Breast epithelium (tissue), 3 donors: ENCODE measurements at regions not wholly inside any gene's neighbourhood (a gene's known extent, or its start where the extent isn't known, plus 50 kb on each side); places are given as distances from the start of the nearest gene placed in this dataset.

Experiments used
- POLR2A ChIP-seq: fragments of 450-650 bp; IDR thresholded peaks from one replicate; pipeline ENCODE4 v1.6.1; 2016; ENCODE audit warnings: antibody characterized with exemption, mild to moderate bottlenecking, moderate library complexity
- POLR2AphosphoS5 ChIP-seq, 3 donors: sonication (generic); formaldehyde crosslinking; IDR thresholded peaks; one replicate each; pipeline ENCODE4 v1.6.1; 2017; ENCODE audit warnings: antibody characterized with exemption in 3 of 3
- TF ChIP-seq, protein P1 (sequence below), 3 donors: fragments of 450-650 bp; IDR thresholded peaks; one replicate each; pipeline ENCODE4 v1.5.1; 2016 to 2017; ENCODE audit warnings: antibody characterized with exemption in 3 of 3, mild to moderate bottlenecking in 3 of 3, moderate library complexity in 3 of 3

DNA sequence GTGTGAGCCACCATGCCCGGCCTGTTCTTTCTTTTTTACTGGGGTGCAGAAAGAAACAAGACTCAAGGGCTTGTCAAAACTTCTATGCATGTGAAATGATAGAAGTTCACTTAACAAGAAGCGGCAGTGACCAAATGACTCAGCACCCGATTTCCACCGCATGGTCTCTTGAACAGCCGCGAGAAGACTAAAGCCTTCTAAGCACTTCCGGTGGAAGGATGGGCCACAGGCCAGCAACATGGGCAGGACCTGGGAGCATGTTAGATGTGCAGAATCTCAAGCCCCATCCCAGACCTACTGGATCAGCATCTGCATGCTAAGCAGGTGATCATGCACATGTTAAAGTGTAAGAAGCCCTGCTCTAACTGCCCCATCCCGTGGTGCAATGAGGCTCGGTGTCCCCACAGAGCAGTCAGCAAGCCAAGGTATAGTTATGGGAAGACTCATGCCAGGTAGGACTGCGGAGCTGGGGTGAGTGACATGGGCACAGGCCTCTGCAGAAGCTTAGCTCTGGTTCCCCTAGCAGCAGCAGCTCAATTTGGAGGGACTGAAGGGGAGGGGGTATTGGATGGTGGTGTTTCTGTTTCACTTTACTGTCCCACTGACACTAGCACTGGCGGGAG, 88.5 kb upstream of the HNF1B start:
- TF ChIP-seq, protein P1, sequence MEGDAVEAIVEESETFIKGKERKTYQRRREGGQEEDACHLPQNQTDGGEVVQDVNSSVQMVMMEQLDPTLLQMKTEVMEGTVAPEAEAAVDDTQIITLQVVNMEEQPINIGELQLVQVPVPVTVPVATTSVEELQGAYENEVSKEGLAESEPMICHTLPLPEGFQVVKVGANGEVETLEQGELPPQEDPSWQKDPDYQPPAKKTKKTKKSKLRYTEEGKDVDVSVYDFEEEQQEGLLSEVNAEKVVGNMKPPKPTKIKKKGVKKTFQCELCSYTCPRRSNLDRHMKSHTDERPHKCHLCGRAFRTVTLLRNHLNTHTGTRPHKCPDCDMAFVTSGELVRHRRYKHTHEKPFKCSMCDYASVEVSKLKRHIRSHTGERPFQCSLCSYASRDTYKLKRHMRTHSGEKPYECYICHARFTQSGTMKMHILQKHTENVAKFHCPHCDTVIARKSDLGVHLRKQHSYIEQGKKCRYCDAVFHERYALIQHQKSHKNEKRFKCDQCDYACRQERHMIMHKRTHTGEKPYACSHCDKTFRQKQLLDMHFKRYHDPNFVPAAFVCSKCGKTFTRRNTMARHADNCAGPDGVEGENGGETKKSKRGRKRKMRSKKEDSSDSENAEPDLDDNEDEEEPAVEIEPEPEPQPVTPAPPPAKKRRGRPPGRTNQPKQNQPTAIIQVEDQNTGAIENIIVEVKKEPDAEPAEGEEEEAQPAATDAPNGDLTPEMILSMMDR (IDR thresholded peaks at IDR 0.05): no peak
- TF ChIP-seq POLR2A (no peak), POLR2AphosphoS5 (IDR thresholded peaks at IDR 0.05) (no peak)
